ENCODE measurements at regions not wholly inside any gene's neighbourhood (a gene's known extent, or its start where the extent isn't known, plus 50 kb on each side); places are given as distances from the start of the nearest gene placed in this dataset.
A peak's percentile ranks its signal among the peaks of the same experiment; 100 is the strongest.
"Not testable (repeated sequence)": the region's sequence is repeated elsewhere in the genome, so short reads cannot be mapped to it uniquely, and the experiment has no call there.

- DNase-seq, result peak in 2 of 3 donors; percentile 23 to 62
These were observed 164.6 kb upstream of the PPP1R3A start for GRCh38 chr7:114083166-114084001.

DNA sequence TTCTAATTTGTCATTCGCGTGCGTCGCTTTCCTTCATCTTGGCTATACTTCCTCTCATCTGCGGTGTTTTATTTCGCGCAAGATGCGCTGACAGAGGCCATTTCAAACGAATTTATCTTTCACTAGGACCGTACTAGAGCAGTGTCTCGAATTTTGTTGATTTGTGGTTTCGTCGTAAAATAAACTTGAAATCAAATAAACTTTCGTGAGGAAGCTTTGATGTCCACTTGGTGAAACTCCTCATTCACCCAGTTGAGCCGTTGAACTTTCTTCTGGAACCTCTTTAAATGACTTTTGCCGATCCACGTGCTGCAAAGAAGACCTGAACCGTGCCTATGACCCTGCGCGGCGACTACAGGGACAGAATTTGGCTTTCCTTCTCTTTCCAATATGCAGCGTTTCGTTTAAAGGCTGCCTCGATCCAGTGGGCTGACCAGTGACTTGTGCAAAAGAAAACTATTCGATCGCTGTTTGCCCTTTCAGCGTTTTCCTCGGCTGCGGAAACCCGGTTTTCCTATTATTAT, 163.9 kb upstream of the PPP1R3A start:
- DNase-seq, result peak; percentile 34 to 84 (median 50)

DNA sequence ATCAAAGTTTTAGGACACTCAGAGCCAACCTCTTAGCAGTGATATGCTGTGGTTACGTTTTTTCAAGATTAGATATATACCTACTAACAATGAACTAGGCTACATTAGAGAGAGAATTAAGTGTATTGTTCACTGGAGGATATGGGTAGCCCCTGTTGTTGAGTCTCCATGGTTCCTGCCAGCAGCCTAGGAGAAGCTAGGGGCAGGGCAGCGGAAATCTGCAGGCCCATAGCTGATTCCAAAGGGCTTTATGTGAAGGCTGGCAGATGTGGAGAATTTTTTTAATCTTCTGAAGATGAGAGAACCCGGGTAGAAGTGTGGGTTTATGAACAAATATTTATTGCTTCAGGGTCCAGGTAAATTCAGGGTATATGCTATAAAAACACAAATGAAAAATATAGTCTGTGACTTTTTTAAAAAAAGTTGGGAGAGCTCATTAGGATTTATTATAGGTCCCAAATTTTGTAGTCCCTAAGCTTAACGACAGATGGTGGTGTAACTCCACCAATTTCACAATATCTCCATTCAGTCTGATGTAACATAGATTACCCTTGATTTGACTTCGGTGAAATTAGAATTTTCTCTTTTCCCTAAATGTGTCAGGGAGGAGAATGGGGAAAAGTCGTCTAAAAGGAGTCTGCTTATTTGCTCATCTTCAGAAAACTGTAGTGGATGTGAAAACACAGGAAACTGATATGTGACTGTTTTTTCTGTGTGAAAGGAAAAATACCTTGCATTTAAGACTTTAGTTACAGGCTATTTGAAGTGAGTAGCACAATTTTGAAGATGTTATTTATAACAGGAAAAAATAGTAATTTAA, 163.0 kb upstream of the PPP1R3A start:
- DNase-seq, result peak; percentile 73 to 87 (median 76)

DNA sequence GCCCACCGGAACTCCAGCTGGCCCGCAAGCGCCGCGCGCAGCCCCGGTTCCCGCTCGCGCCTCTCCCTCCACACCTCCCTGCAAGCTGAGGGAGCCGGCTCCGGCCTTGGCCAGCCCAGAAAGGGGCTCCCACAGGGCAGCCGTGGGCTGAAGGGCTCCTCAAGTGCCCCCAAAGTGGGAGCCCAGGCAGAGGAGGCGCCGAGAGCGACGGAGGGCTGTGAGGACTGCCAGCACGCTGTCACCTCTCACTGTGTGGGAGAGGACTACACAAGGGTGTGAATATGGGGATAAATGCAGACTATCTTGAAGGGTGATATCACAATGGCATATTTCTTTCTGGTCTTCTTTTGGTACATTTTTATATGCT, 158.3 kb upstream of the PPP1R3A start:
- DNase-seq, result not testable (repeated sequence)

GRCh38 chr7:114076392-114077157, 157.8 kb upstream of the PPP1R3A start:
- DNase-seq, result not testable (repeated sequence)

- DNase-seq, result no peak
These were observed 154.9 kb upstream of the PPP1R3A start for GRCh38 chr7:114073701-114074100.

DNA sequence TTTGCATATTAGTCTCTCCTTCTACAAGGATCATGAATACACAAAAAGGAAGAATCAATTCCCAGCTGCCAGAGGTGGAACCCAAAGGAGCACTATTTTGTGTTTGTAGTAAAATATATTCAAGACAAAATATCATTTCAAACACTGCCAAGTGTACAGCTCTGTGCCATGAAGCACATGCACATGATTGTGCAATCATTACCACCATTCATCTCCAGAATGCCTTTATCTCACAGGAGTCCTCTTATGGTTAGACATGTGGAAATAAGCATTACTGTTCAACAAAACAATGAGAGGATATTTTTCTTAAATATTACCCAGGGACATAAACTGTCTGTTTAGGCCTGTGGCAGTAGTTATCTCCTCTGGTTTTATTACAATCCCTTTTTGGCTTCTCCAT, 151.4 kb upstream of the PPP1R3A start:
- no peak for DNase-seq

GRCh38 chr7:114062810-114063209, 144.0 kb upstream of the PPP1R3A start:
- DNase-seq, result no peak

DNA sequence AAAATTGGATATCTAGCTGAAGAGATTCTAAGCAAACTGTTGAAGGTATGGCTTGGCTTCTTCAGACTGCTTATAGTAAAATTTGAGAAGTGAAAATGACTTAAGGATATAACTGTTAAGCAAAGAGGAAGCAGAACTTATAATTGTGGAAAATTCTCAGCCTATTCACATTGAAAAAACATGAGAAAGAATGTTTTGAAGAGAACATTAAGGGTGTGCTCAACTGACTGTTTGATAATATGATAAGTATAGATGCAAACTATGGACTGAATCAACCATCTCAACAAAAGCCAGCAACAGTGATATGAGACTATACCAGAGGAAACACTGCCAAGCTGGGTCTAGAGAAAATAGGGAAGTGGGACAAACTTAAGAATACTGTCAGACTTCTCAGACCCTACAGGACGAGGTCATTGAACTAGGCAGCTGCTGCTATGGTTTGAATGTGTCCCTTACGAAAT, 133.1 kb upstream of the PPP1R3A start:
- peak in 1 of 3 donors; percentile 17 for DNase-seq

DNA sequence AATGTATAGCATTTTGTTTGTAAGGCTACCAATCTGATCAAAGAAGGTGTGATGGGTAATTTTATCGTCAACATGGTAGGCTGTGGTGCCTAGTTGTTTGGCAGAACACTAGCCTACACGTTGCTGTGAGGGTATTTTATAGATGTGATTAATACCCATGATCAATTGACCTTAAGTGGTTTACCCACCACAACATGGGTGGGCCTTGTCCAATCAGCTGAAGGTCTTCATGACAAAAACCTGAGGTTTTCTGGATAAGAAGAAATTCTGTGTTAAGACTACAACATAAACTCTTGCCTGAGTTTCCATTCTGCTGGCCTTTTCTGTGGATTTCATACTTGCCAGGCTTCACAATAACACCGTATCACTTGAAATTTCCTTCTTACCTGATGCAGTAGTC, 131.8 kb upstream of the PPP1R3A start:
- no peak for DNase-seq

- DNase-seq, result no peak
These were observed 129.8 kb upstream of the PPP1R3A start for GRCh38 chr7:114048386-114049235.

DNA sequence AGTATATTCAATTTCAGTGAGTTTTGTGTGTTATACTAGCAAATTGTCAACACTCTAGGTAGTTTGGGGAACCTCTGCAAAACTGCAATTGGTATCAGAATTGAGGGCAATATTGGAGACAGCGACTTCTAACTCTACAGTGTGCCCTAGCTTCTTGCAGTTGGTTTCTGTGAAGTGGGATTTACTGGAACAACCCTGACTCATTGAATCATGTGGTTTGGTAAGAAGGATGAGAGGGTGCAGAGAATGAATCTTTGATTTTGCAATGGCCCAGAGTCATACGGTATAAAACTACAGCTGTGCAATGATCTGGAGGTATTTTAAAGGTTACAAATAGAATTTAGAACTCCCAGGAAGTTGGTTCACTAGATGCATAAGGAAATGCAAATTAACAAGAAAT, 129.1 kb upstream of the PPP1R3A start:
- no peak for DNase-seq

GRCh38 chr7:114033475-114033874, 114.7 kb upstream of the PPP1R3A start:
- no peak for DNase-seq

DNA sequence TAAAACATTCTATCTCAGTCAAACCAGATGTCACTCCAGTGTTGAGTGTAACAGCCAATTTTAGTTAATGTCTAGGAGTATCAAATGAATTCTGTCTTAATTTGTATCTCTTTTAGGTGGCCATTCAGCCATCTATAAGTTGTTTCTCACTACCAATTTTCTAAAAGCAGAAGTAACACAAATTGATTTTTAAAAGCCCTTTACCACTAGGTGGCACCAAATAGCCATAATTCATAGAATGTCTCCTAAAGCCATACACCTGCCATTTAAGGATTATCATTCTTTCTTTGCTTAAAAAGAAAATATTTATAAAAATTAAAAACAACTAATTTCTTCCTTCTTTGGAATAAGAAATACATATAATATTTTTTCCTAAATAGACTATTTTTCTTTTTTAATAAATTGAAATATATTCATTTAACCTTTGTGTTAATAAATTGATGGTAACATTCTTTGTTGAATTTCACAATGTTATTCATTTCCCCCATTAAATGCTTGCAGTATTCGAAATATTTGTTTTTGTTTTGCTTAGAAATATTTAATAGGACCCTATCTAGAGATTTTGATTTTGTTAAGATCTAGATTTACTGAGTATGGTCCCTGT, 107.8 kb upstream of the PPP1R3A start:
- peak; percentile 64 to 69 (median 68) for DNase-seq

- no peak for DNase-seq
These were observed 102.3 kb upstream of the PPP1R3A start for GRCh38 chr7:114021135-114021534.

GRCh38 chr7:114008696-114009095, 89.9 kb upstream of the PPP1R3A start:
- DNase-seq, result no peak

- no peak for DNase-seq
These were observed 88.6 kb upstream of the PPP1R3A start for GRCh38 chr7:114007386-114007785.

DNA sequence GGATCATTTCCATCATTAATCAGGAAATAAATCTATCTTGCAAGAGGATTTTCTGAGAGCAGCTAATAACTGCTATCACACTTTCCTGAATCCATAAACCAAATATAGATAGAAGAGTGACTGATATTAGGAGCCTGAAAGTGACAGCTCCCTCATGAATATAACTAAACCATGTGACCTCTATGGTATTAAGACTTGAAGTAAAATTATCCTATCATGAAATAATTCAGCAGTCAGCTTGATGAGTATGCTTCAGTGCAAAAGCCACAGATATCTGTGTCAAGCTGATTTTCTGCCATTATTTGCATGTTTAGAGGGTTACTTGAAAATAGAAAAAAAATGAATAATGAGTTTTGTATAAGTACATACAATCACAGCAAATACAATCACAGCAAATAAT, 80.1 kb upstream of the PPP1R3A start:
- DNase-seq, result no peak

DNA sequence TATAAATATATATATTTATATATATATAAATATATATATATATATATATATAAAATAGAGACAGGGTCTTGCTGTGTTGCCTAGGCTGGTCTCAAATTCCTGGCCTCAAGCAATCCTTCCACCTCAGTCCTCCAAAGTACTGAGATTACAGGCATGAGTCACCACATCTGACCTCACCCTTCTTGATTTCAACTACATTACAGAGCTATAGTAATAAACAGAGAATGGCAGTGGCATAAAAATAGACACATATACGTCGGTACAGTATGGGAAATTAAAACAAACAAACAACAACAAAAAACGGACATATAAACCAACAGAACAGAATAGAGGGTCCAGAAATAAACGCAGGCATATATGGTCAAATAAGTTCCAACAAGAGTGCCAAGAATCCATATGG, 77.6 kb upstream of the PPP1R3A start:
- DNase-seq, result no peak

DNA sequence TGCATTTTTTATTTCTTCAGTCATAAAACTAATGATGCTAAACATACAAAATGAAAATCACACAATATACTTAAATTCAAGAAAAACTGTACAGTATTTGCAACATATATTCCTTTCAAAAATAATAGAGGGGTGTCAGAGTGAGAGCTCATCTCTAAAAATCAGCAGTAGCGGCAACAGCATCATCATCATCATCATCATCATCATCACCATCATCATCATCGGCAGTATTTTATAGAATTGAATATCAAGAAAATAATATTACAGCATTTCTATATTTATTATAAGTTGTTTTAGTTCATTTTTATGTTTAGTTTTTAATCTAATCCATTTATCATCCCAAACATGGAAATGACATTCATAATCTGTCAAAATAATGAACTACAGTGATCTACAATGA, 67.4 kb upstream of the PPP1R3A start:
- no peak for DNase-seq

DNA sequence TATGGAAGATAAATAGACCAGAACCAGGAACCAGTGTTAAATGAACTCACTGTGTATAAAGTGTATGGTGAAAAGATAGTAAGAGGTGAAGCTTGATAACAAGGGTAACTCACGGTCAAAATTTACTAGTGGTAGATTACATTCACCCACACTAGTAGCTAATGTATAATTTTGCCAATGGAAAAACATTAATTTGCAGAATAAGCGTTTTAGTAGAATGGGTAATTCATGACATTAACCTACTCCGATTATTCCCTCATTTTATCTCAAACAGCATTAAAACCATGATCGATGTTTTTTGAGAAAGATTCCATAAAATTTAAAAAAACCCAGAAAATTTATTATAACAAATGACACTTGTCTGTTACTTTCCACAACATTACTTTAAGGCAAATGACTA, 57.7 kb upstream of the PPP1R3A start:
- DNase-seq, result no peak

All from muscle of back (tissue), 3 donors.